HEK293T (cell line): ENCODE measurements at regions not wholly inside any gene's neighbourhood (a gene's known extent, or its start where the extent isn't known, plus 50 kb on each side); places are given as distances from the start of the nearest gene placed in this dataset.

Experiments used
- BHLHE40 ChIP-seq: fragments of 450-650 bp; IDR thresholded peaks from 2 replicates; pipeline ENCODE4 v1.6.1; 2016; ENCODE audit warnings: mild to moderate bottlenecking, moderate library complexity, borderline replicate concordance
- ELF4 ChIP-seq: fragments of 450-650 bp; IDR thresholded peaks from 2 replicates; pipeline ENCODE4 v1.6.1; 2017; ENCODE audit warnings: antibody characterized with exemption
- FOXA1 ChIP-seq: fragments of 450-650 bp; IDR thresholded peaks from 2 replicates; pipeline ENCODE4 v1.6.1; 2016; ENCODE audit warnings: mild to moderate bottlenecking
- FOXM1 ChIP-seq: fragments of 450-650 bp; IDR thresholded peaks from 2 replicates; pipeline ENCODE4 v1.6.1; 2017; ENCODE audit warnings: mild to moderate bottlenecking, borderline replicate concordance
- HDGF ChIP-seq: fragments of 450-650 bp; IDR thresholded peaks from 2 replicates; pipeline ENCODE4 v1.6.1; 2017; ENCODE audit warnings: antibody characterized with exemption, borderline replicate concordance
- NFRKB ChIP-seq: fragments of 450-650 bp; IDR thresholded peaks from 2 replicates; pipeline ENCODE4 v1.6.1; 2016; ENCODE audit warnings: mild to moderate bottlenecking, moderate library complexity
- PKNOX1 ChIP-seq: fragments of 450-650 bp; IDR thresholded peaks from 2 replicates; pipeline ENCODE4 v1.6.1; 2016
- SP1 ChIP-seq: fragments of 450-650 bp; IDR thresholded peaks from 2 replicates; pipeline ENCODE4 v1.6.1; 2017
- TARDBP ChIP-seq: fragments of 450-650 bp; IDR thresholded peaks from 2 replicates; pipeline ENCODE4 v1.6.1; 2016

DNA sequence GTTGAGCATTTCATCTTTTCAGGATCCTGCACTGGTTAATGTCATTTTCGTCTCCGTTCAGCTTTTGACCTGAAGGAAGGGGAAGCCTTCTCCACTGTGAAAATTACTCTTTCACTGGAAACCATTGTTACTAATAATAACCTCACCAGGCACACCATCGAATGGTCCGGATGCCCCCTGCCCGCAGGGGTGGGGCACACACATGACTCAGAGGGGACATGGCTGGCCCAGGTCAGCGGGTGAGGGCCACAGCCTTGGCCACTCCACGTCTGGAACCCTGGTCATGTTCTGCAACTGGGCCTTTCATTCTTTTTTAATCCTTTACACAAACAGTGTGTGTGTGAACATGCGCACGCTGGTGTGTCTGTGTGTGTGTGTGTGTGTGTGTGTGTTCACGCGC lies 191.8 kb downstream of the BCOR start:
- no peak for TF ChIP-seq FOXM1
- no peak for TF ChIP-seq SP1
- TF ChIP-seq PKNOX1: no peak
- TF ChIP-seq FOXA1: no peak
- no peak for TF ChIP-seq TARDBP
- TF ChIP-seq ELF4: no peak
- TF ChIP-seq HDGF: no peak
- no peak for TF ChIP-seq BHLHE40
- TF ChIP-seq NFRKB: no peak
